Adrenal gland (tissue), 5 donors: ENCODE measurements at regions not wholly inside any gene's neighbourhood (a gene's known extent, or its start where the extent isn't known, plus 50 kb on each side); places are given as distances from the start of the nearest gene placed in this dataset.

Experiments
- CTCF ChIP-seq, 6 experiments: fragments of 450-650 bp in 4 of 6; fragments of 200-600 bp in 2 of 6; sonication (generic) in 1 of 6; IDR thresholded peaks; 1 replicate in 5 of 6; 2 replicates in 1 of 6; pipeline versions ENCODE4 v1.5.1 to v1.8.0; 2016 to 2021; ENCODE audit warnings: antibody characterized with exemption in 6 of 6, mild to moderate bottlenecking in 2 of 6, moderate library complexity in 1 of 6
- POLR2A ChIP-seq, 2 donors: fragments of 450-650 bp; IDR thresholded peaks; one replicate each; pipeline ENCODE4 v1.6.1; 2017; ENCODE audit warnings: antibody characterized with exemption in 2 of 2, mild to moderate bottlenecking in 2 of 2, moderate library complexity in 1 of 2
- donor health status: DM: no; HTN: no; CAD: no.

DNA sequence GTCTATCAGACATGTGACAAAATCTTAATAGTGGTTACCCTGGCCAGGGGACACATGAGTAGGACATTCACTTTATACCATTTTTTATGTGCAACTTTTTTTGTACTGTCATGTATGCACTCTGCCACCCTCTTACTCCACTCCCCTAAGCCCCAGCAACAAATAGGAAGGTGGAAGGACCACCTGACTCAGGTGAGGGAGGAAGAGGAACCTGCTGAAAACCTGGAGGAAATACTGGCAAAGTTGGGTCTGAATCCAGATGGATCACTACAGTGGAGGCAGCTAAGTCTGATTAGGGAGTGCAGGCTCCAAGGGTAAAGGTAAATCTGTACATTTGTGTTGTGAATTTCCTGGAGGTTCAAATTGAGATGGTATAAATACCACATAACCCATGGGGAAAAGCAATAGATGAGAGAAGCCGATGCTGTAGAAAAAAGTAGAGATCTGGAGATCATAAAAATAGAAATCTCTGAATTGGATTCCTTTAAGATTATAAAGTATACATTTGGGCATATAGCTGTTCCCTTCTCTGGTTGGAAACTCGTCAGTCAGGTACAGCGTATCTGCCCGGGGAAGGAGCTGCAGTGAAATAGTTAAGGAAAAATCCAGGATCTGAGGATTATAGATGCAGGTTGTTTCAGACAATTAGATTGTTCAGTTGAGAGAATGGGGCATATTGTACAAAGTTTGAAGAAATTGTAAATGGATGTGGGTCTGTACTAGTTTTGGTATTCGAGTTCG, 52.2 kb upstream of the OR9Q1 start:
- TF ChIP-seq CTCF (IDR thresholded peaks at IDR 0.05) (no peak), POLR2A (IDR thresholded peaks at IDR 0.05) (no peak)
